ENCODE measurements at regions not wholly inside any gene's neighbourhood (a gene's known extent, or its start where the extent isn't known, plus 50 kb on each side); places are given as distances from the start of the nearest gene placed in this dataset.

- TF ChIP-seq CTCF (IDR thresholded peaks at IDR 0.05; ENCODE audit: unreplicated experiment) = no peak
- no peak overlapping the region for H3K27ac Mint-ChIP-seq
- peaks cover 5% of the 10 kb centered on the region for H3K27me3 Mint-ChIP-seq
- no peaks in the 10 kb centered on the region for H3K36me3 Mint-ChIP-seq (ENCODE audit: insufficient read depth)
- DNase-seq (ENCODE audit: low spot score, unreplicated experiment) = no peak
- H3K4me1 Mint-ChIP-seq (ENCODE audit: low read depth) = no peaks in the 10 kb centered on the region
- peaks cover 6% of the 10 kb centered on the region for H3K9me3 Mint-ChIP-seq (ENCODE audit: low read depth)
- no peak overlapping the region for H3K4me3 Mint-ChIP-seq (ENCODE audit: low read depth)
Measured at GRCh38 chr2:221343524-221343923, 228.6 kb downstream of the EPHA4 start.

- DNase-seq (ENCODE audit: low spot score, unreplicated experiment) = no peak
- Mint-ChIP-seq H3K36me3 (ENCODE audit: insufficient read depth) (no peaks in the 10 kb centered on the region), H3K4me1 (ENCODE audit: low read depth) (no peaks in the 10 kb centered on the region), H3K27me3 (peaks cover 5% of the 10 kb centered on the region), H3K27ac (no peak overlapping the region), H3K9me3 (ENCODE audit: low read depth) (peaks cover 4% of the 10 kb centered on the region), H3K4me3 (ENCODE audit: low read depth) (no peak overlapping the region)
- TF ChIP-seq CTCF (IDR thresholded peaks at IDR 0.05; ENCODE audit: unreplicated experiment) = no peak
Measured at GRCh38 chr2:221345516-221345915, 226.6 kb downstream of the EPHA4 start.

- Mint-ChIP-seq H3K4me1 (ENCODE audit: low read depth) (no peaks in the 10 kb centered on the region), H3K36me3 (ENCODE audit: insufficient read depth) (no peaks in the 10 kb centered on the region), H3K9me3 (ENCODE audit: low read depth) (peaks cover 4% of the 10 kb centered on the region), H3K27me3 (peaks cover 5% of the 10 kb centered on the region), H3K27ac (no peak overlapping the region), H3K4me3 (ENCODE audit: low read depth) (no peak overlapping the region)
- no peak for TF ChIP-seq CTCF (IDR thresholded peaks at IDR 0.05; ENCODE audit: unreplicated experiment)
- no peak for DNase-seq (ENCODE audit: low spot score, unreplicated experiment)
Measured at GRCh38 chr2:221346411-221346810, 225.7 kb downstream of the EPHA4 start.

- H3K27ac Mint-ChIP-seq = no peak overlapping the region
- TF ChIP-seq CTCF (IDR thresholded peaks at IDR 0.05; ENCODE audit: unreplicated experiment) = no peak
Measured at GRCh38 chr2:221347471-221347870, 224.6 kb downstream of the EPHA4 start.

GRCh38 chr2:221350616-221351015 lies 221.5 kb downstream of the EPHA4 start:
- H3K27me3 Mint-ChIP-seq = peaks cover 1% of the 10 kb centered on the region
- H3K9me3 Mint-ChIP-seq (ENCODE audit: low read depth) = peaks cover under 1% of the 10 kb centered on the region
- no peak overlapping the region for H3K27ac Mint-ChIP-seq
- H3K4me3 Mint-ChIP-seq (ENCODE audit: low read depth) = no peak overlapping the region
- TF ChIP-seq CTCF (IDR thresholded peaks at IDR 0.05; ENCODE audit: unreplicated experiment) = no peak
- H3K4me1 Mint-ChIP-seq (ENCODE audit: low read depth) = no peaks in the 10 kb centered on the region
- DNase-seq (ENCODE audit: low spot score, unreplicated experiment) = no peak
- no peaks in the 10 kb centered on the region for H3K36me3 Mint-ChIP-seq (ENCODE audit: insufficient read depth)

More at GRCh38 chr2:221347471-221347870, 224.6 kb downstream of the EPHA4 start:
- no peaks in the 10 kb centered on the region for H3K36me3 Mint-ChIP-seq (ENCODE audit: insufficient read depth)
- H3K9me3 Mint-ChIP-seq (ENCODE audit: low read depth) = peaks cover 4% of the 10 kb centered on the region
- H3K27me3 Mint-ChIP-seq = peaks cover 5% of the 10 kb centered on the region
- H3K4me3 Mint-ChIP-seq (ENCODE audit: low read depth) = no peak overlapping the region
- no peaks in the 10 kb centered on the region for H3K4me1 Mint-ChIP-seq (ENCODE audit: low read depth)
- DNase-seq (ENCODE audit: low spot score, unreplicated experiment) = no peak
